Esophagus squamous epithelium (tissue), 4 donors: ENCODE measurements at regions not wholly inside any gene's neighbourhood (a gene's known extent, or its start where the extent isn't known, plus 50 kb on each side); places are given as distances from the start of the nearest gene placed in this dataset.

Experiments
- CTCF ChIP-seq, 6 experiments: fragments of 450-650 bp in 4 of 6; fragments of 200-600 bp in 2 of 6; sonication (generic) in 2 of 6; IDR thresholded peaks; one replicate each; pipeline ENCODE4 v1.5.1; 2016 to 2019; ENCODE audit warnings: antibody characterized with exemption in 6 of 6, mild to moderate bottlenecking in 4 of 6, moderate library complexity in 4 of 6
- POLR2A ChIP-seq, 4 donors: fragments of 450-650 bp; IDR thresholded peaks; one replicate each; pipeline ENCODE4 v1.6.1; 2017; ENCODE audit warnings: antibody characterized with exemption in 4 of 4, mild to moderate bottlenecking in 4 of 4, moderate library complexity in 3 of 4

- no peak for TF ChIP-seq CTCF (IDR thresholded peaks at IDR 0.05)
- no peak for TF ChIP-seq POLR2A (IDR thresholded peaks at IDR 0.05)
These were observed 62.1 kb upstream of the RGS17 start for GRCh38 chr6:153192943-153193885.
